ENCODE measurements at regions not wholly inside any gene's neighbourhood (a gene's known extent, or its start where the extent isn't known, plus 50 kb on each side); places are given as distances from the start of the nearest gene placed in this dataset.

GRCh38 chr4:84050015-84050414, 449.1 kb downstream of the NKX6-1 start:
- no peak for FAIRE-seq

GRCh38 chr4:84046551-84046950, 452.5 kb downstream of the NKX6-1 start:
- FAIRE-seq (no peak), DNase-seq (ENCODE audit: insufficient read length, low spot score) (no peak)
- TF ChIP-seq PAX5 (IDR thresholded peaks at IDR 0.05; ENCODE audit: insufficient read depth, low read length, severe bottlenecking) (no peak), POLR2A (IDR thresholded peaks at IDR 0.05; ENCODE audit: low read depth, low read length) (no peak), POU2F2 (IDR thresholded peaks at IDR 0.05; ENCODE audit: low read depth, low read length) (no peak), TAF1 (IDR thresholded peaks at IDR 0.05; ENCODE audit: low read depth, low read length) (no peak), POLR2AphosphoS5 (IDR thresholded peaks at IDR 0.05; ENCODE audit: low read depth, low read length) (no peak), SPI1 (IDR thresholded peaks at IDR 0.05; ENCODE audit: low read depth, low read length) (no peak)

More at GRCh38 chr4:84050015-84050414, 449.1 kb downstream of the NKX6-1 start:
- no peak for DNase-seq (ENCODE audit: insufficient read length, low spot score)
- TF ChIP-seq SPI1 (IDR thresholded peaks at IDR 0.05; ENCODE audit: low read depth, low read length) (no peak), TAF1 (IDR thresholded peaks at IDR 0.05; ENCODE audit: low read depth, low read length) (no peak), POLR2AphosphoS5 (IDR thresholded peaks at IDR 0.05; ENCODE audit: low read depth, low read length) (no peak), POLR2A (IDR thresholded peaks at IDR 0.05; ENCODE audit: low read depth, low read length) (no peak), POU2F2 (IDR thresholded peaks at IDR 0.05; ENCODE audit: low read depth, low read length) (no peak), PAX5 (IDR thresholded peaks at IDR 0.05; ENCODE audit: insufficient read depth, low read length, severe bottlenecking) (no peak)

- TF ChIP-seq SPI1 (IDR thresholded peaks at IDR 0.05; ENCODE audit: low read depth, low read length) (no peak), POU2F2 (IDR thresholded peaks at IDR 0.05; ENCODE audit: low read depth, low read length) (no peak), TAF1 (IDR thresholded peaks at IDR 0.05; ENCODE audit: low read depth, low read length) (no peak), POLR2AphosphoS5 (IDR thresholded peaks at IDR 0.05; ENCODE audit: low read depth, low read length) (no peak), POLR2A (IDR thresholded peaks at IDR 0.05; ENCODE audit: low read depth, low read length) (no peak), PAX5 (IDR thresholded peaks at IDR 0.05; ENCODE audit: insufficient read depth, low read length, severe bottlenecking) (no peak)
- FAIRE-seq = no peak
- DNase-seq (ENCODE audit: insufficient read length, low spot score) = no peak
These were observed 457.7 kb downstream of the NKX6-1 start for GRCh38 chr4:84041426-84041825.

- FAIRE-seq = no peak
- TF ChIP-seq TAF1 (IDR thresholded peaks at IDR 0.05; ENCODE audit: low read depth, low read length) (no peak), POLR2A (IDR thresholded peaks at IDR 0.05; ENCODE audit: low read depth, low read length) (no peak), PAX5 (IDR thresholded peaks at IDR 0.05; ENCODE audit: insufficient read depth, low read length, severe bottlenecking) (no peak)
- DNase-seq (ENCODE audit: insufficient read length, low spot score) = no peak
These were observed 463.5 kb downstream of the NKX6-1 start for GRCh38 chr4:84035568-84035967.

- TF ChIP-seq TAF1 (IDR thresholded peaks at IDR 0.05; ENCODE audit: low read depth, low read length) (no peak), POLR2A (IDR thresholded peaks at IDR 0.05; ENCODE audit: low read depth, low read length) (no peak), POU2F2 (IDR thresholded peaks at IDR 0.05; ENCODE audit: low read depth, low read length) (no peak), PAX5 (IDR thresholded peaks at IDR 0.05; ENCODE audit: insufficient read depth, low read length, severe bottlenecking) (no peak), SPI1 (IDR thresholded peaks at IDR 0.05; ENCODE audit: low read depth, low read length) (no peak), POLR2AphosphoS5 (IDR thresholded peaks at IDR 0.05; ENCODE audit: low read depth, low read length) (no peak)
- DNase-seq (ENCODE audit: insufficient read length, low spot score) (no peak), FAIRE-seq (no peak)
These were observed 466.7 kb downstream of the NKX6-1 start for GRCh38 chr4:84032372-84032771.

- TF ChIP-seq POLR2AphosphoS5 (IDR thresholded peaks at IDR 0.05; ENCODE audit: low read depth, low read length) = no peak
- no peak for TF ChIP-seq SPI1 (IDR thresholded peaks at IDR 0.05; ENCODE audit: low read depth, low read length)
- TF ChIP-seq TAF1 (IDR thresholded peaks at IDR 0.05; ENCODE audit: low read depth, low read length) = no peak
- no peak for TF ChIP-seq POU2F2 (IDR thresholded peaks at IDR 0.05; ENCODE audit: low read depth, low read length)
- no peak for TF ChIP-seq POLR2A (IDR thresholded peaks at IDR 0.05; ENCODE audit: low read depth, low read length)
- no peak for TF ChIP-seq PAX5 (IDR thresholded peaks at IDR 0.05; ENCODE audit: insufficient read depth, low read length, severe bottlenecking)
- FAIRE-seq = no peak
These were observed 467.7 kb downstream of the NKX6-1 start for GRCh38 chr4:84031401-84031800.

DNA sequence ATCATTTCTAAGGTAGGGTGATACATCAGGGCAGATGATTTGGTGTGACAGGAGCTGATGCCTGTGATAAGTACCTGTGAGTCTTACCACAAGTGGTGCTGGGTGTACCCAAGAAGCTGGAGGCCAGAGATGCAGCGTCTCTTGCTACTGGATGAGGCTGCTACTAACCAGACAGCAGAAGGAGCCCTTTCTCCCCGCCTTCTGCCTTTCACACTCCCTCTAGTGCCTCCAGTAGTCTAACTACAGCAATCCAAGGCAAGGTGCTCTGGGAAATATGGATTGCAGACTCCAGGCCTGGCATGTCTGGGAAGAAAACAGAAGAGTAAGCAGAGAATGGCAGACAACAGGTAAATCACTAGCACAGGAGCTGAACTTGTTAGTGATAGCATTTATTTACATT, 470.8 kb downstream of the NKX6-1 start:
- FAIRE-seq = no peak
- DNase-seq (ENCODE audit: insufficient read length, low spot score) = no peak
- TF ChIP-seq SPI1 (IDR thresholded peaks at IDR 0.05; ENCODE audit: low read depth, low read length) (no peak), POLR2A (IDR thresholded peaks at IDR 0.05; ENCODE audit: low read depth, low read length) (no peak), PAX5 (IDR thresholded peaks at IDR 0.05; ENCODE audit: insufficient read depth, low read length, severe bottlenecking) (no peak), POLR2AphosphoS5 (IDR thresholded peaks at IDR 0.05; ENCODE audit: low read depth, low read length) (no peak), TAF1 (IDR thresholded peaks at IDR 0.05; ENCODE audit: low read depth, low read length) (no peak), POU2F2 (IDR thresholded peaks at IDR 0.05; ENCODE audit: low read depth, low read length) (no peak)

More at GRCh38 chr4:84031401-84031800, 467.7 kb downstream of the NKX6-1 start:
- DNase-seq (ENCODE audit: insufficient read length, low spot score) = no peak

DNA sequence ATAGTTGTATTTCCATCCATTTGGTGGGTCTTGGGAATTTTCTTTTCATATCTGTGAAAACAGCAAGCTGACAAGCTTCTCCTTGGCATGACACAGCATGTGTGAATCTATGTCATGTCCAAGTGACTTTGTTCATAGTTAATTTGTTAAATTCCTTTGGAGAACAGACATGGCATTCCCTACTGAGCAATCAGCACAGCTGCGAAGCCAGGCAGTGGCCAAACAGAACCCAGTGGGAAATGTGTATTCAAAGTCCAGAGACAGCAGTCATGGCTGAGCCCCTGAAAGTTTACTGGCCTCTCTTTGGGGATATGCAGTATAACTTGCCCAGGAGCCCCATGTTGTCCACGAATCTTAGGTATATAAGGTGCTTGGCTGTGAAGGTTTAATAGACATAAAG, 474.7 kb downstream of the NKX6-1 start:
- DNase-seq (ENCODE audit: insufficient read length, low spot score) (no peak), FAIRE-seq (no peak)
- TF ChIP-seq POU2F2 (IDR thresholded peaks at IDR 0.05; ENCODE audit: low read depth, low read length) = no peak
- no peak for TF ChIP-seq POLR2AphosphoS5 (IDR thresholded peaks at IDR 0.05; ENCODE audit: low read depth, low read length)
- no peak for TF ChIP-seq POLR2A (IDR thresholded peaks at IDR 0.05; ENCODE audit: low read depth, low read length)
- no peak for TF ChIP-seq TAF1 (IDR thresholded peaks at IDR 0.05; ENCODE audit: low read depth, low read length)
- no peak for TF ChIP-seq PAX5 (IDR thresholded peaks at IDR 0.05; ENCODE audit: insufficient read depth, low read length, severe bottlenecking)
- no peak for TF ChIP-seq SPI1 (IDR thresholded peaks at IDR 0.05; ENCODE audit: low read depth, low read length)

- DNase-seq (ENCODE audit: insufficient read length, low spot score) (no peak), FAIRE-seq (no peak)
- TF ChIP-seq SPI1 (IDR thresholded peaks at IDR 0.05; ENCODE audit: low read depth, low read length) (no peak), POLR2AphosphoS5 (IDR thresholded peaks at IDR 0.05; ENCODE audit: low read depth, low read length) (no peak), PAX5 (IDR thresholded peaks at IDR 0.05; ENCODE audit: insufficient read depth, low read length, severe bottlenecking) (no peak), POLR2A (IDR thresholded peaks at IDR 0.05; ENCODE audit: low read depth, low read length) (no peak), POU2F2 (IDR thresholded peaks at IDR 0.05; ENCODE audit: low read depth, low read length) (no peak), TAF1 (IDR thresholded peaks at IDR 0.05; ENCODE audit: low read depth, low read length) (no peak)
These were observed 476.5 kb downstream of the NKX6-1 start for GRCh38 chr4:84022564-84022963.

DNA sequence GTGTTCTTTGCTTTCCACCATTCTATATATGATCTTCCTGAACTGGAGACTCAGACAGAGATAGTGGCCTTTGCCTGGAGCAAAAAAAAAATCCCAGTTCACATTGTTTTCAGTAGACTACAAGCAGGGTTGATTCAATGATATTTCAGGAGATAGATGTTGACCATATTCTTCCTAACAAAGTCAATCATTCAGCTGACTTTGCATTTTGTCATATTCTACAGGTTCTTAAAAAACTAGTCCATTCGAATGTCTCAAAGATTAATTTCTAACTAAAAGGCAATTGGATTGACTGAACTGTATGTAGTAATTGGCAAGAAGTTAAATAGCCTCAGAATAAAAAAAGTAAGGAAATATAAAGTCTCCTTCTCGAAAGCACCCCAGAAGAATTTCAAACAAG, 479.5 kb downstream of the NKX6-1 start:
- FAIRE-seq (no peak), DNase-seq (ENCODE audit: insufficient read length, low spot score) (no peak)
- TF ChIP-seq POLR2AphosphoS5 (IDR thresholded peaks at IDR 0.05; ENCODE audit: low read depth, low read length) (no peak), PAX5 (IDR thresholded peaks at IDR 0.05; ENCODE audit: insufficient read depth, low read length, severe bottlenecking) (no peak), SPI1 (IDR thresholded peaks at IDR 0.05; ENCODE audit: low read depth, low read length) (no peak), POLR2A (IDR thresholded peaks at IDR 0.05; ENCODE audit: low read depth, low read length) (no peak), TAF1 (IDR thresholded peaks at IDR 0.05; ENCODE audit: low read depth, low read length) (no peak), POU2F2 (IDR thresholded peaks at IDR 0.05; ENCODE audit: low read depth, low read length) (no peak)
